ENCODE measurements at regions not wholly inside any gene's neighbourhood (a gene's known extent, or its start where the extent isn't known, plus 50 kb on each side); places are given as distances from the start of the nearest gene placed in this dataset.

GRCh38 chr14:61140872-61141271 is 140.3 kb downstream of the TMEM30B start:
- peak; percentile 74 to 89 for DNase-seq (ENCODE audit: low read depth in 2 of 2)
- TF ChIP-seq CTCF (IDR thresholded peaks at IDR 0.05; ENCODE audit: low read depth, low read length): no peak

GRCh38 chr14:61140271-61140670 is 140.9 kb downstream of the TMEM30B start:
- no peak overlapping the region for H3K4me3 ChIP-seq (replicated peaks in 1 of 2; ENCODE audit: low read depth in 2 of 2, low read length in 2 of 2)
- DNase-seq (ENCODE audit: low read depth in 2 of 2): peak; percentile 22 to 43
- TF ChIP-seq CTCF (IDR thresholded peaks at IDR 0.05; ENCODE audit: low read depth, low read length): no peak

More at GRCh38 chr14:61140872-61141271, 140.3 kb downstream of the TMEM30B start:
- no peak overlapping the region for H3K4me3 ChIP-seq (replicated peaks in 1 of 2; ENCODE audit: low read depth in 2 of 2, low read length in 2 of 2)

- H3K4me3 ChIP-seq (replicated peaks in 1 of 2; ENCODE audit: low read depth in 2 of 2, low read length in 2 of 2): no peak overlapping the region
- no peak for DNase-seq (ENCODE audit: low read depth in 2 of 2)
- TF ChIP-seq CTCF (IDR thresholded peaks at IDR 0.05; ENCODE audit: low read depth, low read length): no peak
These were observed 142.0 kb downstream of the TMEM30B start for GRCh38 chr14:61139006-61139599.

- H3K4me3 ChIP-seq (replicated peaks in 1 of 2; ENCODE audit: low read depth in 2 of 2, low read length in 2 of 2): no peak overlapping the region
- no peak for TF ChIP-seq CTCF (IDR thresholded peaks at IDR 0.05; ENCODE audit: low read depth, low read length)
- no peak for DNase-seq (ENCODE audit: low read depth in 2 of 2)
These were observed 148.2 kb downstream of the TMEM30B start for GRCh38 chr14:61132894-61133293.

- no peak for TF ChIP-seq CTCF (IDR thresholded peaks at IDR 0.05; ENCODE audit: low read depth, low read length)
- H3K4me3 ChIP-seq (replicated peaks in 1 of 2; ENCODE audit: low read depth in 2 of 2, low read length in 2 of 2): no peak overlapping the region
- peak in 1 of 2 donors; percentile 21 for DNase-seq (ENCODE audit: low read depth in 2 of 2)
These were observed 148.8 kb downstream of the TMEM30B start for GRCh38 chr14:61132336-61132735.

GRCh38 chr14:61130512-61131260 is 149.6 kb downstream of the SLC38A6 start:
- TF ChIP-seq CTCF (IDR thresholded peaks at IDR 0.05; ENCODE audit: low read depth, low read length): no peak
- H3K4me3 ChIP-seq (replicated peaks in 1 of 2; ENCODE audit: low read depth in 2 of 2, low read length in 2 of 2): no peak overlapping the region
- DNase-seq (ENCODE audit: low read depth in 2 of 2): no peak

Measured in cardiac fibroblast (primary cell).